WERI-Rb-1 (cell line): ENCODE measurements at regions not wholly inside any gene's neighbourhood (a gene's known extent, or its start where the extent isn't known, plus 50 kb on each side); places are given as distances from the start of the nearest gene placed in this dataset.

Source experiments
- DNase-seq: peaks from one replicate; pipeline ENCODE4 v3.0.0-alpha.2; 2020
- H3K27ac ChIP-seq: fragments of 250-450 bp; sonication (Bioruptor Pico); 2 replicates; pipeline ENCODE4 v1.5.1; 2020; ENCODE audit warnings: mild to moderate bottlenecking, moderate library complexity
- H3K27me3 ChIP-seq: fragments of 250-450 bp; sonication (Bioruptor Pico); 2 replicates; pipeline ENCODE4 v1.5.1; 2021; ENCODE audit warnings: mild to moderate bottlenecking, low read depth, moderate library complexity; ENCODE audit not compliant: insufficient read depth, severe bottlenecking
- H3K36me3 ChIP-seq: fragments of 250-450 bp; sonication (Bioruptor Pico); 2 replicates; pipeline ENCODE4 v1.5.1; 2020; ENCODE audit warnings: mild to moderate bottlenecking, moderate library complexity
- H3K4me3 ChIP-seq: 2 replicates; pipeline ENCODE4 v1.5.1; 2011; ENCODE audit warnings: low read depth, mild to moderate bottlenecking, control low read depth, low read length
- H3K9me3 ChIP-seq: fragments of 250-450 bp; sonication (Bioruptor Pico); 2 replicates; pipeline ENCODE4 v1.5.1; 2021; ENCODE audit warnings: mild to moderate bottlenecking, moderate library complexity; ENCODE audit not compliant: severe bottlenecking
- TF ChIP-seq, protein P1 (sequence below): IDR thresholded peaks from 2 replicates; pipeline ENCODE4 v1.5.1; 2011; ENCODE audit warnings: low read depth, mild to moderate bottlenecking, control low read depth, inconsistent platforms, low read length

- no peaks in the 10 kb centered on the region for H3K36me3 ChIP-seq
- H3K27me3 ChIP-seq = no peaks in the 10 kb centered on the region
- no peak overlapping the region for H3K27ac ChIP-seq
- DNase-seq = no peak
- TF ChIP-seq, protein P1, sequence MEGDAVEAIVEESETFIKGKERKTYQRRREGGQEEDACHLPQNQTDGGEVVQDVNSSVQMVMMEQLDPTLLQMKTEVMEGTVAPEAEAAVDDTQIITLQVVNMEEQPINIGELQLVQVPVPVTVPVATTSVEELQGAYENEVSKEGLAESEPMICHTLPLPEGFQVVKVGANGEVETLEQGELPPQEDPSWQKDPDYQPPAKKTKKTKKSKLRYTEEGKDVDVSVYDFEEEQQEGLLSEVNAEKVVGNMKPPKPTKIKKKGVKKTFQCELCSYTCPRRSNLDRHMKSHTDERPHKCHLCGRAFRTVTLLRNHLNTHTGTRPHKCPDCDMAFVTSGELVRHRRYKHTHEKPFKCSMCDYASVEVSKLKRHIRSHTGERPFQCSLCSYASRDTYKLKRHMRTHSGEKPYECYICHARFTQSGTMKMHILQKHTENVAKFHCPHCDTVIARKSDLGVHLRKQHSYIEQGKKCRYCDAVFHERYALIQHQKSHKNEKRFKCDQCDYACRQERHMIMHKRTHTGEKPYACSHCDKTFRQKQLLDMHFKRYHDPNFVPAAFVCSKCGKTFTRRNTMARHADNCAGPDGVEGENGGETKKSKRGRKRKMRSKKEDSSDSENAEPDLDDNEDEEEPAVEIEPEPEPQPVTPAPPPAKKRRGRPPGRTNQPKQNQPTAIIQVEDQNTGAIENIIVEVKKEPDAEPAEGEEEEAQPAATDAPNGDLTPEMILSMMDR = no peak
- H3K4me3 ChIP-seq = no peak overlapping the region
- H3K9me3 ChIP-seq = no peaks in the 10 kb centered on the region
Measured at GRCh38 chr2:81661081-81661480, 1356.5 kb upstream of the LRRTM1 start.

DNA sequence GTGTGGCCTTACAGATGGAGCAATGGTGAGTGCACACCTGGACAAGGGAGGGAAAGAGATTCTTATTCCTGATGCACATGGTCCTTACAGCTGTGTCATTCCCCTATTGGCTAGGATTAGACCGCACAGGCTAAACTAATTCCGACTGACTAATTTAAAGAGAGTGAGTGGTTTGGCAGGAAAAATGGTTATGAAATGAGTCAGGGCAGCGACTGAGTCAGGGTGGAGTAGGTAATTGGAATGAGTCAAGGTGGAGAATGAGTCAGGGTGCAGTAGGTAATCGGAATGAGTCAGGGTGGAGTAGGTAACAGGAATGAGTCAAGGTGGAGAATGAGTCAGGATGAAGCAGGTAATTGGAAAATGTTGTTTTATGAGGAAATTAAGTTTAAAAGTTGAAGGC is 1353.7 kb upstream of the LRRTM1 start:
- no peaks in the 10 kb centered on the region for H3K9me3 ChIP-seq
- no peak overlapping the region for H3K4me3 ChIP-seq
- DNase-seq = no peak
- TF ChIP-seq, protein P1 = no peak
- no peaks in the 10 kb centered on the region for H3K36me3 ChIP-seq
- no peak overlapping the region for H3K27ac ChIP-seq
- H3K27me3 ChIP-seq = no peaks in the 10 kb centered on the region

- no peak overlapping the region for H3K4me3 ChIP-seq
- TF ChIP-seq, protein P1 = peak; percentile 55
- DNase-seq = no peak
- H3K9me3 ChIP-seq = no peaks in the 10 kb centered on the region
- no peaks in the 10 kb centered on the region for H3K27me3 ChIP-seq
- H3K36me3 ChIP-seq = no peaks in the 10 kb centered on the region
- H3K27ac ChIP-seq = no peak overlapping the region
Measured at GRCh38 chr2:81650048-81650971, 1345.8 kb upstream of the LRRTM1 start.

DNA sequence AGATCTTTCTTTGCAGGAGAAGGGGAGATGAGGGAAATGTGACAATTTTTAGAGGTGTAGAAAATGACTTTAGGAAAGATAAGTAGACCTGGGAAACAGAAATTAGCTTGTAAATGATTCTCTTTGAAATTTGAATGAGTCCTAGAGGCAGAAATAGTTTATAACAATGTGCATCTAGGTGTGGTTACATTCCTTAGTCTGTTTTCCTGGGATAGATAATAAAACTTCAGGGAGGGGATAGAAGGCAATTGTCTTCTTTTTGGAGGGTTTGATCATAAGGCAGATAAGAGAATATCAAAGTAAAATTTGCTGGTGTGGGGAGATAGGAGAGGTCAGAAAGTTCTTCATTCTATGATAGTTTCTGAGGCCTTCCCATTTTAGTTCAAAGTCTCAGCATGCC is 1344.3 kb upstream of the LRRTM1 start:
- Histone ChIP-seq H3K36me3 (no peaks in the 10 kb centered on the region), H3K4me3 (no peak overlapping the region), H3K27me3 (no peaks in the 10 kb centered on the region), H3K27ac (no peak overlapping the region), H3K9me3 (no peaks in the 10 kb centered on the region)
- TF ChIP-seq, protein P1 = no peak
- DNase-seq = no peak

DNA sequence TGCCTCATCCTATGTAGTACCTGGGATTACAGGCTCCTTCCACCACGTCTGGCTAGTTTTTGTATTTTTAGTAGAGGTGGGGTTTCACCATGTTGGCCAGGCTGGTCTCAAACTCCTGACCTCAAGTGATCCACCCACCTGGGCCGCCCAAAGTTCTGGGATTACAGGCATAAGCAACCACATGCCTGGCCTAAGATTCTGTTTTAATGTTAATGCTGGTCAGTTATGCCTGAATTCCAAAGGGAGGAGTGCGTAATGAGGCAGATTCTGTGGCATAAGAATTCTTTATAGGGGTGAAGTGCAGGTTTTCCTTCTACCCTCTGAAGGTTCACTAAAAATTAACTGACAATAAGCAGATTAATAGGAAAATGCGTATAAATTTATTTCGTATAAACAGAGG is 1343.8 kb upstream of the LRRTM1 start:
- H3K9me3 ChIP-seq = no peaks in the 10 kb centered on the region
- TF ChIP-seq, protein P1 = no peak
- no peaks in the 10 kb centered on the region for H3K36me3 ChIP-seq
- H3K27ac ChIP-seq = no peak overlapping the region
- H3K4me3 ChIP-seq = no peak overlapping the region
- DNase-seq = no peak
- no peaks in the 10 kb centered on the region for H3K27me3 ChIP-seq
